ENCODE measurements at regions not wholly inside any gene's neighbourhood (a gene's known extent, or its start where the extent isn't known, plus 50 kb on each side); places are given as distances from the start of the nearest gene placed in this dataset.

DNA sequence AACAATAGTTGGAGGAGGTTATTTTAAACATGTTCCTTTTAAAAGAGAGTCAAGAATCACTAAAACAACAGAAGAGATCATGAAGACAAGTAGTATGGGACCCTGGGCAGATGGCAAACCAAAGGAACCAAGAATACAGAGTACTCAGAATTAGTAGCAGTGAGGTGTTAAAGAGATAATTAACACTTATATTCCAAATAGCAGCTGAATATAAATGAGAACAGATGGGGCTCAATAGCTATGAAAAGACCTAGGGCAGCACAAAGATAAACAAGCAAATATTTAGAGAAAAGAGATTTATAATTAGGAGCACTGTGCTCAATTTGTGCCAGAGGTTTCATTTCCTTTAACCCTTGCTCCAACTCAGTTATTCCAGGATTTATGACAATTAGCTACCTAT is 159.1 kb downstream of the FAM114A2 start:
- DNase-seq, result no peak

DNA sequence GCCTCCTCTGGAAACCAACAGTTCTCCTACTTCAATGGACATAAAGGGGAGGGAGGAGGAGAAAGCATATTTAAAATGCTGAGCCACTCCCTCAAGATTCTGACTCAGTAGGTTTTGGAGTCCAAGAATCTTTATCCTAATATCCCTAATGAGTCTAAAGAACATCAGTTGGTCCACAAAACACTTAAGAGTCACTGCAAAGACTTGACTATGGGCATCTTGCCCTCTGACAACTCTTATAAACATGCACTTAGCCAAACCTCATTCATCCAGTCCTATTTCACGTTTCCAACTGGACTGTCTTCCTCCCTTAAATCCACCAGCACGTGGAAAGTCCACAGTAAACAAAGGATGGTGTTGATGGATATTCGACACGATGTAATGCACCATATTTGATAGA is 172.5 kb downstream of the FAM114A2 start:
- DNase-seq, result no peak

- DNase-seq, result no peak
Measured at GRCh38 chr5:153865016-153865415, 173.7 kb downstream of the FAM114A2 start.

- no peak for DNase-seq
Measured at GRCh38 chr5:153863951-153864350, 174.8 kb downstream of the FAM114A2 start.
